Kidney capillary endothelial cell (primary cell): ENCODE measurements at regions not wholly inside any gene's neighbourhood (a gene's known extent, or its start where the extent isn't known, plus 50 kb on each side); places are given as distances from the start of the nearest gene placed in this dataset.

Source experiments
- DNase-seq: peaks from one replicate; pipeline ENCODE4 v3.0.0-alpha.2; 2018; ENCODE audit warnings: low spot score

DNA sequence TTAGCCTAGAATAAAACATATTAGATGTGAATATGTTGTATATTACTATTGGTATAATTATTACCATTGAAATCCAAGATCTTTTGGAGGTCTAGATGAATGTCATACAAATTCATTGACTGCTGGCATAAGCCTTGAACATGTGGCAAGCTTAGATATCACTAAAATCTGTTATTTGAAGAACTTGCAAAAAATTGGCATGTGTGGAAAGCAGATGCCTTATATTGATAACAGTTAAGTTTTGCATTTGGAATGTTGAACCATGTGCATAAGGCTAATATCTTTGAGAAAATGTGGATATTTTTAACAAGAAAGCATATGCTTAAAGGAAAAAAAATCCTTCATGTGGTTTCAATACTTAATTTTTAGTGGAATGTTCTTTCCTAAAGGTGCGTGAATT lies 203.6 kb upstream of the PRICKLE1 start:
- no peak for DNase-seq

DNA sequence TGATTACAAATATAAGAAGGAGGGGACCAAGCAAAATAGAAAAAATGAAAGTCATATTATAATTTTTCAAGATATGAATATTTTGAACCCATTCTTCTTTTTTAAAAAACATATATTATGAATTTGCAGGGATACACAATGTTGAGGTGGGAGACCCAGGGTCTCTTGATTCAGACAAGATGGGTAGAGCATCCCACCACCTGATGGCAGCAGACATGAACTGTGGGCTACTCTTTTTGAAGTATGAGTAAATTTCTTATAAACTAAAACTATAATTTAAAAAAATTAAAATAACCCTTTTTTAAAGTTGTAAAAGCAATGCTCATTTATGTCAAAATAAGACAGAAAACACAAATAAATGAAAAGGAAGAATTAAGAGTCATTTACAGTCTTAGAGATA lies 202.7 kb upstream of the PRICKLE1 start:
- DNase-seq: no peak

GRCh38 chr12:42791399-42791798 lies 201.9 kb upstream of the PRICKLE1 start:
- no peak for DNase-seq

- DNase-seq: peak; percentile 44
Measured at GRCh38 chr12:42790761-42791151, 201.2 kb upstream of the PRICKLE1 start.

DNA sequence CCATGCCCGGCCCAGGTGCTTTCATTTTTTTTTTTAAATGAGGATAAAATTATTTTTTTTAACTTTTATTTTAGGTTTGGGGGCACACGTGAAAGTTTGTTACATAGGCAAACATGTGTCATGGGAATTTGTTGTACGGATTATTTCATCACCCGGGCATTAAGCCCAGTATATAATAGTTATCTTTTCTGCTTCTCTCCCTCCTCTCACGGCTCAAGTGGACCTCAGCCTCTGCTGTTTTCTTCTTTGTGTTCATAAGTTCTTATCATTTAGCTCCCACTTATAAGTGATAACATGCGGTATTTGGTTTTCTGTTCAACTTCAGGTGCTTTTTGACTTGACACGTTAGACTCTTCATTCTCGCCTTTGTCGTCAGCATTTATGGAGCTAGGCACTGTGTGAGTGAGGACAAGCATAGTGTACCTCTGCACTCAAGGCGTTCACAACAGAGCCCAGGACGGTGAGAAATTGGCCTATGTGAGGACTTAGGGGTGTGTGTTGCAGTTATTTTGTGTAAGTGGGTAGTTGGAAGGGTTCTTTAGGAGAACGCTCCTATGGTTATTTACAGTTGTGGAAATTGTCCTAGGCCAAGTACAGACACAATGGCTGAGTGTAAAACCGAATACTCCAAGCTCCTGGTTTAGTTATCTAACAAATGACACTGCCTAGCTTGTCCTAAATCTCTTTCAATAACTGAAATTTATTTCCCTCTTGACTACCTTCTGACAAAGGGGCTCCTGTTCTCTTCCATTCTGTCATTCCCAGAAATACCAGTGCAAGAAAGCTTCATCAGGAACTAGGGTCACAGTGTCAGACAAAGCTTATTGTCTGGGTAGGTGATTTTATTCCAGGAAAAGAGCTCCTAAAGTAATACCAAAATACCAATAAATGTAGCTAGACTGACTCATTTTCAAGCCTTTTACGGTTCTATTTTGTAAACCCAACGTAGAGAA lies 200.5 kb upstream of the PRICKLE1 start:
- DNase-seq: no peak

GRCh38 chr12:42786400-42787148 lies 197.0 kb upstream of the PRICKLE1 start:
- no peak for DNase-seq

- no peak for DNase-seq
Measured at GRCh38 chr12:42785944-42786343, 196.4 kb upstream of the PRICKLE1 start.

DNA sequence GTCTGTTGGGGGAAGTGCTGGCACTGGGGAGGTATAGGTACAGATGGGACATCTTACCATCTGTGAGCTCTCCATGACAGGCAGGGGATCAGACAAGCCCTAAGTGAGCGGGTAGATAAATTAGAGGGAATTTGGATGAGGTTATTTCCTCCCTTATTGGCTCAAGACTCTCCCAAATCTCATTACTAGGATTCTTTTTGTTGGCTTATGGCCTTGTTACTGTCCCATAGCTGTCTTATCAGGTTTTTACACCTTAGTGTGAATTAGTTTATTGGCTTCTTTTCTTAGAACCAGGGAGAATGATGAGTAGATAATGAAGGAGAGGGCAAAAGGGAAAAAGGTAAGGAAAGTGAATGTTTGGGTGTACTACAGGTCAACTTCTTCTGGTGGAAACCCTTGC lies 191.1 kb upstream of the PRICKLE1 start:
- no peak for DNase-seq

- DNase-seq: no peak
Measured at GRCh38 chr12:42779186-42779859, 189.8 kb upstream of the PRICKLE1 start.

GRCh38 chr12:42776396-42776795 lies 186.8 kb upstream of the PRICKLE1 start:
- no peak for DNase-seq

DNA sequence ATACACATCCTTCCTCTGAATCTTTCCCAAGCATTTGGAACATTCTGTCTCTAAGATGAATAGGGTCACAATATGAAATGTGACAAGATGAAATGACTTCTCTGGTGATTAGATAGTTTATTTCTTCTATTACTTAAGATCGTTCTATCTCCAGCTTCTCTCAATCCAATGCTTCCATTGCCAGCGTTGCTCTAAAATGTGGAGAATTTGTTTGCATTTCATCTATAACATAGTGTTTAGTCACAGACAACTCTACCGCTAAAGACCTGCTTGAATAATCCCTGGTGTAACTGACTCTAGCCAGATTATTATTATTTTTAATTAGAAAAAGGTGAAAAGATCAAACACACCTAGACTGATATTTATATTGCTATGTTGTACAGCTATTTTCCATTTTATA lies 184.7 kb upstream of the PRICKLE1 start:
- no peak for DNase-seq

GRCh38 chr12:42770261-42770660 lies 180.7 kb upstream of the PRICKLE1 start:
- no peak for DNase-seq

GRCh38 chr12:42769455-42769854 lies 179.9 kb upstream of the PRICKLE1 start:
- DNase-seq: no peak

- no peak for DNase-seq
Measured at GRCh38 chr12:42767998-42768397, 178.5 kb upstream of the PRICKLE1 start.

DNA sequence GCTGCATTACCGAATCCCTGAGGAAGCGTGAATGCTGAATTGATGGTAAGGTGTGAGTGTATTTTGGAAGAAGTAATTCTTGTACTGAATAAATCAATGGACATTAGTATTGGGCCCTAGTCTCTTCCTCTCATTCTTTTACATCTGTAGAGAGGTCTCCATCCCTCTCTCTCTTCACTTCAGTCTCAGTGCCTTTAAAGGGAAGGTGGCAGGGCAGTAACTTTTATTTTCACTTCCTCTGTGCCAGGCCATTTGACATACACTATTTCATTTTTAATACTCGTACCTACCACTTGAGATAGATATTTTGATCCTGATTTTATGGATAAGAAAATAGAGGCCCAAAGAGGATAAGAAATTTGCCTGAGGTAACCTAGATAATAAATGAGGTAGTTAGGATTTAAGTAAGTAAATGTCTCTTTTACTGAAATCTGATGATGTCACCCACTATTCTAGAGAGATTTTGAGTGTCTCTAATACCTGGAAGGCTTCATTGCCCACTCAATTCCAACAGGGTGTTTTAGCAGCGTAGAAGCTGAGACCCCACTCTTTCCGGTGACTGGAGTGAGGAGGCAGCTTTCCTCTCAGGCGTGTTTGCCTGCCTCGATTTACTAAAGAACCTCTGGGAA lies 177.9 kb upstream of the PRICKLE1 start:
- no peak for DNase-seq

- DNase-seq: no peak
Measured at GRCh38 chr12:42766754-42767153, 177.2 kb upstream of the PRICKLE1 start.

DNA sequence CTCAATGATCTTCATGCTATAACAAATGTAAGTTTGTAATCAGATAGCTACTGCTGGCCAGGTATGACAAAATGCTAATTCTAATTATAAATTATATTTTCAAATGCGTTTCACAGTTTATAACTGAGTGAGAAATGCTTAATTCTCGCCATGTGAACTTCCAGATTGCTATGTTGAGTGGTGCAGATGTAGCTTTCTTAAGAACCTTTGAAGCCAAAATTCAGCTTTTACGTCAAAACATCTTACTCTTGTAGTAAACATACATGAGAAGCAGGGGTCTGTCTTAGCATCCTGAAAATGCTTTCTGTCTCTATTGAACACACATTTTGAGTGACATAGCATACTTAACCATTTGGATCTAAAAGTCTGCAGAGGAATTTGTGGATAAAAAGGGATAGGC lies 176.5 kb upstream of the PRICKLE1 start:
- DNase-seq: no peak

- DNase-seq: no peak
Measured at GRCh38 chr12:42763682-42764081, 174.1 kb upstream of the PRICKLE1 start.

DNA sequence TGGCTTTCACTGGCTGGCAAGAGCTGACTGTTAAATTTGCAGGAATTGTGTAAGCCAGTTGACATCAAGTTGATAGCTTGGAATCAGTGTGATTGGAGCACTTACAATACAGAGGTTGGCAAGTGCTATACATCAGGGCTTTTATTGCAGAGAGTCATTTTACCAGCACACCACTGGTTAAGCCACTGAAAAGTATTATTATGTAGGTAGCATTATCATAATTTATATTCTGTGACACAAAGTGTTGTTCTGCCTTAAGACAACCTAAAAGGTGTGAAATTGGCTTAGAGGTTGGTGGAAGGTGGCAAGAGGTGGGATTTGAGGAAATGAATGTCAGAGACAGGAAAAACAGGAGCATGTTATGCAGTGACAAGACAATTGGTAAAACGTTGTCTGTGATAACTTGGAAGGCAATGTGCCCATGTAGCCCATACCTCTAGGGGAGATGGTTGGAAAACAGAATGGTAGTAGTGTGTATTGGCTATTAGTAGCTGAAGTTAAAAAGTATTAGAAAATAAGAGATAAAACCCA lies 172.9 kb upstream of the PRICKLE1 start:
- no peak for DNase-seq

DNA sequence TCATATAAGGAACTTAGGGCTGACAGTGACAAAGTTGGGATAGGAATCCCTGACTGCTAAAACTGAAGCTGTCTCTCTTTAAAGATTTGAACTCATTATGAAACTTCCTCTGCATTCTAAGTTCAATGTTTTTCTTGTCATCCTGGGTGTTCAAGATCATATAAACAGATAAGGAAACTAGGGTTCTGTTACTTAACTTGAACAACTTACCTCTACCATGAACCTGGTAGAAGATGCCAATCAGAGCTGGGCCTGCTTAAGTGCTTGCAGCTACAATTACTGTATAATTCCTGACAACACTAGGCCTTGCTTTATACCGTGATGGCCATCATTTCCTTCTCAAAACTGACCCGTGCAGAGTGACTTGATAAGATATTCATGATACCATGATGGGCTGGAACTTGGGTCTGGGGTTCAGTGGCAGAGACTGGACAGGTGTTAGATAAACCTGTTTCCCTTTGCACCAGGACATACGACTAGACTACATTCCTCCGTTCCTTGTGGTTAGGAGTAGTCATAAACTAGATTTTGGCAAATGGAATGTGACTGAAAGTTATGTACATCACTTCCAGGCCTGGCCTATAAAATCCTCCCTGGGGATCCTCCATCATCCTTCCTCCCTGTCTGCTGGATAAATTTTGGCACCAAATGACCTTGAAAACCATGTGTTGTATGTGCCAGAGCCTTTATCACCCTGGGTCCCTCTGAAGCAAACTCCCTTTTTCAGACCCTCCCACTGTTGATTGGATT lies 172.2 kb upstream of the PRICKLE1 start:
- DNase-seq: no peak

- no peak for DNase-seq
Measured at GRCh38 chr12:42761086-42761485, 171.5 kb upstream of the PRICKLE1 start.
